ENCODE measurements at regions not wholly inside any gene's neighbourhood (a gene's known extent, or its start where the extent isn't known, plus 50 kb on each side); places are given as distances from the start of the nearest gene placed in this dataset.

DNA sequence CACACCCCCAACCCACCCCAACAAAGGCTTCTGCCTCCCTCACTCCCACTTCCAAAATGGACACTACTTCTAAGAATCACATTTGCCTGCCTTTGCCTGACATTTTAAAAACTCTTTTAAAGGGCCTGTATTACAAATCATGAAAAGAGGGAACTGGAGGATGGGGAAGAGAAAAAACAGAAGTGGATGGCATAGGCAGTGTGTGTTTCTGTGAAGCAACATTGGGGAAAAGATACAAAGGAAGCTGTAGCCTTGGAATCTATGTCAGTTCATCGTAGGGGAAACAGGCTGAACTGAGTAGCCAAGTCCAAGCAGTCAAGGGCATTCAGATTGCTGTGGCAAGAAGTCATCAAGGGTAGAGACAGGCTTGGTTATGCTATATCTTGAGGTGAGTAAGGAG is 273.9 kb downstream of the BTG1 start:
- TF ChIP-seq, protein P1, sequence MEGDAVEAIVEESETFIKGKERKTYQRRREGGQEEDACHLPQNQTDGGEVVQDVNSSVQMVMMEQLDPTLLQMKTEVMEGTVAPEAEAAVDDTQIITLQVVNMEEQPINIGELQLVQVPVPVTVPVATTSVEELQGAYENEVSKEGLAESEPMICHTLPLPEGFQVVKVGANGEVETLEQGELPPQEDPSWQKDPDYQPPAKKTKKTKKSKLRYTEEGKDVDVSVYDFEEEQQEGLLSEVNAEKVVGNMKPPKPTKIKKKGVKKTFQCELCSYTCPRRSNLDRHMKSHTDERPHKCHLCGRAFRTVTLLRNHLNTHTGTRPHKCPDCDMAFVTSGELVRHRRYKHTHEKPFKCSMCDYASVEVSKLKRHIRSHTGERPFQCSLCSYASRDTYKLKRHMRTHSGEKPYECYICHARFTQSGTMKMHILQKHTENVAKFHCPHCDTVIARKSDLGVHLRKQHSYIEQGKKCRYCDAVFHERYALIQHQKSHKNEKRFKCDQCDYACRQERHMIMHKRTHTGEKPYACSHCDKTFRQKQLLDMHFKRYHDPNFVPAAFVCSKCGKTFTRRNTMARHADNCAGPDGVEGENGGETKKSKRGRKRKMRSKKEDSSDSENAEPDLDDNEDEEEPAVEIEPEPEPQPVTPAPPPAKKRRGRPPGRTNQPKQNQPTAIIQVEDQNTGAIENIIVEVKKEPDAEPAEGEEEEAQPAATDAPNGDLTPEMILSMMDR (conservative IDR thresholded peaks at IDR 0.05): no peak
- no peak for TF ChIP-seq ZFX (IDR thresholded peaks at IDR 0.05)
